KBM-7 (cell line): ENCODE measurements at regions not wholly inside any gene's neighbourhood (a gene's known extent, or its start where the extent isn't known, plus 50 kb on each side); places are given as distances from the start of the nearest gene placed in this dataset.
A peak's percentile ranks its signal among the peaks of the same experiment; 100 is the strongest.

Experiments used
- DNase-seq: peaks from one replicate; pipeline ENCODE4 v3.0.0-alpha.2; 2015
- in situ Hi-C: fragments of 300-500 bp; cut with MboI; formaldehyde crosslinking; loops from 2 replicates; pipeline ENCODE4 v1.14.3; 2020; ENCODE audit warnings: low sequenced_read_pairs, low pct_unique_long_range_greater_than_20kb, mixed read lengths

DNA sequence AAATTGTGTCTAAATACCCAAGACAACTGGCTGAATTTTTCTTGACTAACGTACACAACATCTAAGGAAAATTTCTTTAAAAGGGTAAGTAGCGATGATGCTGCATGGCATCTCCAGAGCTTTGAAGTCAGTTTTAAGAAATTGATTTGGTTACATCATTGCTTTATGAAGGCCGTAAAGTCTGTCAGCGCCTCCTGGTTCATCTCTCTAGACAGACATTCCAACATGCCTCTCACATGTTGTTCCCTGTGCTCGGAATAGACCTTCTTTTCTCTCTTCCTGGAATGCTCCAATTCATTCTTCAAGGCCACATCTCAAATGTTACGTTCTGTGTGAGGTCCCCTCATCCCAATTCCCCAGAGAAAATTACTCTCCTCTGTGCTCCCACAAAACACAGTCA, 108.7 kb upstream of the SSBP2 start:
- DNase-seq = no peak
- in situ Hi-C loops = no loop called here

DNA sequence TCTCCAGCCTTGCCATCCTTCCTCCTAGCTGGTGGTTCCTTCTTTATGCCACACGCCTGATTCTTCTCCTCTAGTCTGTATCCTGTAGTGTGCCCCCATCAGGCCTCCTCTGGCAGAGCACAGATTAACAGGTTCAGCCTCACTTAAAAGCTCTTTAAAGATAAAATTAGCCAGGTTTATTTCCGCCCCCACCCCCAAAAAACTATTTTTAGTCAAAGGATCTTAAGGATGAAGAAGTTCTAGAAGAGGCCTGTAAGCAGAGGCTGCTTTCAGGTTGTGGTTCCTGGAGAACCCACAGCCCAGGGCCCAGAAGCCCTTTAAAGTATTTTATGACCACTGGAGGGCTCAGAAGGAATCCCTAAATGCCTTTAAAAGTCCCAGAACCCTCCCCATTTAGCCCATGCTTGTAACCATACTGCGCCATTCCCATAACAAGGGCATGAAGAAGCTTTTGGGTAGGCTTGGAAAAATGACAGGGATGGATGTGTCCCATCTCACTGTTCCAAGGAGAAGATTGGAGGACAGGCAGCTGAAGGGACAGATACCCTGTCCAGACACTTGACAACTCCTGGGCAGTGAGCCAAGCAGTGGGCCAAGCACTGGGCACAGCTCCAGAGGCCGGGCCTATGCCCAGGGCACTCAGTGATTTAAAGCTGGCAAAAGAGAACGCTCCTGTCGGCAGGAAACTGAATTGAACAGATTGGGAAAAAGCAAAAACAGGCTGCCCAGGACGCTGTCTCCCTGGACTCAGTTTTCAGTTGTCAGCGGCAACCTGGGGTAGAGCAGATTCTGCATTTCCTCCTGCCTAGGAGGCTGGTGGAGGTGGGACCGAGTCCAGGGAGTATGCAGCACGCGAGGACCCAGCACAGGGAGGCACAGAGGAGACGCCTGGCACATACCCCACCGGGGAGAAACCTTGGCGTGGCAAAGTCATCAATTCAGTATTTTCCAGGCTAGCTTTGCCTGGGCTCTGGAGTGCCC, 106.3 kb upstream of the SSBP2 start:
- peak; percentile 87 for DNase-seq
- in situ Hi-C loops = no loop called here

DNA sequence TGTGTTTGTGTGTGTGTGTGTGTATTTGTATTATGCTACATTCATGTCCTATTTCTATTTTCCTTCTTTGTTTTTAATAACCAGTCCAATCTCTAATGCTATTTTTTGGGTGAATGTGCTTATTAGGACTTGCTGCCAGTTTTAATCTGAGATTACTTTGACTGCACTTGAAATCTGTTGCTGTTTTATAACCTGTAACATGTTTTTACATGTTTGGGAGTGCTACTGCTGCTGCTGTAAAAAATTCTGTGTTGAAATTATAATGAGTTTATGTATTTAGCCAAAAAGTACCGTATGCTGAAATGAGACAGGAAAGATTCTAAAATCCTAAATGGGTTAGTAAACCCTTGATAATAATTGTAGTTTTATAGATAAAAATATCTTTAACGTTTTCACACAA, 104.7 kb upstream of the SSBP2 start:
- in situ Hi-C loops = no loop called here
- DNase-seq = no peak

DNA sequence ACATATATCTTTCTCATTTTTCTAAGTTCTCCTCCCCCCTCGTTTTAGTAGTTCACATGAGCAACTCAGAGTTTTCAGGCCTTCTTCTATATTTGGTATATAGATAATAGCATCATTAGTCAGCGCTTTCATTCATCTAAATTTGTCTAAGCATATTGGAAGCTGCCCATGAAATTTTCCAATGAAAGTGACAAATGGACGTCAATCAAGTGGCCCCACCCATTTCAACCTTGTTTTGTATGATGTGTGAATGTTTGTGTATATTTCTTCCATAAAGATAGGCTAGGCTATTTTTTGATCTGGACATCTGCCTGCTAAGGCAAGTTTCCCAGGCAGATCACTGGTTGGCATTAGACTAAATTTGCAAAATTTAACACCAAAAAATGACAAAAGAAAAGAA, 104.0 kb upstream of the SSBP2 start:
- no peak for DNase-seq
- in situ Hi-C loops = no loop called here

GRCh38 chr5:81854485-81854884, 103.6 kb upstream of the SSBP2 start:
- in situ Hi-C loops = no loop called here
- DNase-seq = no peak

GRCh38 chr5:81853030-81853357, 102.1 kb upstream of the SSBP2 start:
- in situ Hi-C loops = no loop called here
- no peak for DNase-seq

GRCh38 chr5:81852291-81853029, 101.6 kb upstream of the SSBP2 start:
- in situ Hi-C loops = no loop called here
- peak; percentile 69 for DNase-seq

- peak; percentile 97 for DNase-seq
- in situ Hi-C loops = no loop called here
Observed at GRCh38 chr5:81851481-81852178, 100.7 kb upstream of the SSBP2 start.

DNA sequence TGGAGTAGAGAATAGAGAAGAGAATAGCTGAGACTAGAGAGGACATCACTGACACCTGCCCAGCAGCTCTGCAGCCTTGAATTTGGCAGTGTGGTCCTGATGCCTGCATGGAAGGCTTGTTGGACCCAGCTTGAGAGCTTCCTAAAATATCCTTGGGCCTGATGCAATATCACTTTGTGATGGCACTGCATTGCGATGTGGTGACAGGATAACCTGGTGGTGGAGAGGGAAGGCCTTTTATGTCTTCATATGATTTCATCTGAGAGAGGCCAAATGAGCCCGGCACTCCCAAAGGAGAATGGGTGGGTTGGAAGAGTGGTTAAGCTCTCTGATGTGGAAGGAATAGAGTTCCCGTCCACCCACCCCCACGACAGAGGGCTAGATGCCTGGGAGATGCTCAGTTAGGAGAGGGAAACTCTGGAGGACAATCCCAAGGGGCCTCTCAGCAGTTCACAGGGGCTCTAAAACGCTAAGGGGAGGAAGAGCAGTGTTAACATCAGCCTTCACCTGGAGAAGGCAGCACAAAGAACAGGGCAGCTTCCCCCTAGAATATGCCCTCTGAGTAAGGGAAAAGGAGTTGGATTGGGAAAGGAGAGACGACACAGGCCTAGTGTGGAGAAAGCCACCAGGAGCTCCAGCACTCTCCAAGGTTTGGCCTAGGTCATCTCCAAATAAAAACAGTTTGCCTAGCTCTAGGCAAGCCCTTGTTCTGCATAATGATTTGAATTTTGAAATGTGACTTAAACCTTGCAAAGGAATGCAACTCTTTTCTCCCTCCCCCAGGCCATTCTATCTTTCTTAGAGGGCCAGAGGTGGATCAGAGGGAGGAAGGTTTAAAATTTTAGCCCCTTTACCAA, 99.8 kb upstream of the SSBP2 start:
- in situ Hi-C loops = no loop called here
- no peak for DNase-seq

- in situ Hi-C loops = loop anchor here (25.0 kb wide), 1 partner anchor 338 kb away; no protein-coding TSS in a partner anchor
- no peak for DNase-seq
Observed at GRCh38 chr5:81849770-81850367, 99.0 kb upstream of the SSBP2 start.

GRCh38 chr5:81848362-81848880, 97.5 kb upstream of the SSBP2 start:
- DNase-seq = peak; percentile 61
- in situ Hi-C loops = loop anchor here (25.0 kb wide), 1 partner anchor 336 kb away; no protein-coding TSS in a partner anchor

DNA sequence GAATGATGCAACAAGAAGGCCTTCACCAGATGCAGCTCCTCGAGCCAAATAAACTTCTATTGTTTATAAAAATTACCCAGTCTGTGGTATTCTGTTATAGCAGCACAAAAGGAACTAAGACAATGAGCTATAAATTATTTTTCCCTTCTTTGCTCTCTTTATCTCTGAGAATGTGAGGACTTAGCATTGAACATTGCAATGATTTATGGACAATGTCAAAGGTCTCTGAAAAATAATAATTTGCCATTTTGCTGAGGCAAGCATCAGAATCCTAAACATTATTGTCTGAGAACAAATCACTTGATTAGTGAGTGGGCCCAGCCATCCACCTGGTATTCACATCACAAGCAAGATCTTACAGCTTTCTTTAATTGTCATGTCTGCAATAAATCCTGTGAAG, 95.4 kb upstream of the SSBP2 start:
- DNase-seq = no peak
- in situ Hi-C loops = loop anchor here (25.0 kb wide), 1 partner anchor 334 kb away; no protein-coding TSS in a partner anchor

DNA sequence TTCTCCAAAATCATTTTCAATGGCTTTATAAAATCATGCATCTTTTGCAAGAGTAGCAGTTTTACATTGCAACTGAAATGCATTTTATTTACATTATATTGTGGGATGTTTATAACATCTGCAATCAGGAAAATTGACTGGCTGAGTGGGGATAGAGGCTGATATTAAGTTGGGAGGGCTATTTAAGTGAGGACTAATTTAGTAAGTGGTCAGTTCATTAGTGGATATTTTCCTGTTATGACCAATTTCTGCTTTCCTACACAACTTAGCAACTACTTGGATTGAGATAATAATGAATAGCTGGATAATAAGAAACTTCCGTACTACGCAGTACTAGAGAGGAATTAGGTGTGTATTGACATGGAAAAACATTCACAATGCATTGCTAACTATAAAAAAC, 92.9 kb upstream of the SSBP2 start:
- no peak for DNase-seq
- in situ Hi-C loops = loop anchor here (25.0 kb wide), 1 partner anchor 332 kb away; no protein-coding TSS in a partner anchor

- DNase-seq = no peak
- in situ Hi-C loops = loop anchor here (25.0 kb wide), 1 partner anchor 331 kb away; no protein-coding TSS in a partner anchor
Observed at GRCh38 chr5:81842795-81843398, 92.0 kb upstream of the SSBP2 start.

GRCh38 chr5:81839034-81839433, 88.1 kb upstream of the SSBP2 start:
- in situ Hi-C loops = loop anchor here (25.0 kb wide), 1 partner anchor 327 kb away; no protein-coding TSS in a partner anchor
- DNase-seq = no peak

- peak; percentile 69 for DNase-seq
- in situ Hi-C loops = loop anchor here (25.0 kb wide), 1 partner anchor 326 kb away; no protein-coding TSS in a partner anchor
Observed at GRCh38 chr5:81838307-81838906, 87.5 kb upstream of the SSBP2 start.

- in situ Hi-C loops = loop anchor here (25.0 kb wide), 1 partner anchor 325 kb away; no protein-coding TSS in a partner anchor
- DNase-seq = no peak
Observed at GRCh38 chr5:81837667-81838306, 86.9 kb upstream of the SSBP2 start.
